NCI-H2196 (cell line): ENCODE measurements at regions not wholly inside any gene's neighbourhood (a gene's known extent, or its start where the extent isn't known, plus 50 kb on each side); places are given as distances from the start of the nearest gene placed in this dataset.
"Not testable (repeated sequence)": the region's sequence is repeated elsewhere in the genome, so short reads cannot be mapped to it uniquely, and the experiment has no call there.

ENCODE experiments used
- DNase-seq: peaks from one replicate; lab custom pipeline; 2025; ENCODE audit not compliant: unreplicated experiment; lab: John Stamatoyannopoulos, UW

DNA sequence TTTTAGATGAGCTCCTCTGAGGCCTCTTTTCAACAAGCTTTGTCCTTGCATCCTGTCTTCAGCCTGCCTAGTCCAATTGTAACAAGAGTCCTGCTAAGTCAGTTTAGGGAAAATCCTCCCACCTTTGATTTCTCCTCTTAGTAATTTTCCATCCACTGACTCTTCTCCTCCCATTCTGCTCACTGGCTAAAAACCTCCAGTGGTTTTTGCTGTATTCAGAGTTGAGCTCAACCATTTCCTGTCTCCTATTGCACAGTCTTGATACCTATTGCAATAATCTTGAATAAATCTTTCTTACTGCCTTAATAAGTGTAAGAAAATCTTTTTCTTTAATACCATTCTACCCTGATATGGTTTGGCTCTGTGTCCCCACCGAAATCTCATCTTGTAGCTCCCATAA lies 117.8 kb upstream of the ENPP6 start:
- DNase-seq: no peak

DNA sequence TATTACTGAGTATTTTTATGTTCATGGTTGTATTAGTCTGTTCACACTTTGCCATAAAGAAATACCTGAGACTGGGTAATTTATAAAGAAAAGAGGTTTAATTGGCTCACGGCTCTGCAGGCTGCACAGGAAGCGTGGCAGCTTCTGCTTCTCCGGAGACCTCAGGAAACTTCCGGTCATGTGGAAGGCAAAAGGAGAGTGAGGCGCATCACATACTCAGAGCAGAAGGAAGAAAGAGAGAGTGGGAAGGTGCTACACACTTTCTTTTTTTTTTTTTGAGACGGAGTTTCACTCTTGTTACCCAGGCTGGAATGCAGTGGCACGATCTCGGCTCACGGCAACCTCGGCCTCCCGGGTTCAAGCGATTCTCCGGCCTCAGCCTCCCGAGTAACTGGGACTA lies 115.8 kb upstream of the ENPP6 start:
- DNase-seq: not testable (repeated sequence)

DNA sequence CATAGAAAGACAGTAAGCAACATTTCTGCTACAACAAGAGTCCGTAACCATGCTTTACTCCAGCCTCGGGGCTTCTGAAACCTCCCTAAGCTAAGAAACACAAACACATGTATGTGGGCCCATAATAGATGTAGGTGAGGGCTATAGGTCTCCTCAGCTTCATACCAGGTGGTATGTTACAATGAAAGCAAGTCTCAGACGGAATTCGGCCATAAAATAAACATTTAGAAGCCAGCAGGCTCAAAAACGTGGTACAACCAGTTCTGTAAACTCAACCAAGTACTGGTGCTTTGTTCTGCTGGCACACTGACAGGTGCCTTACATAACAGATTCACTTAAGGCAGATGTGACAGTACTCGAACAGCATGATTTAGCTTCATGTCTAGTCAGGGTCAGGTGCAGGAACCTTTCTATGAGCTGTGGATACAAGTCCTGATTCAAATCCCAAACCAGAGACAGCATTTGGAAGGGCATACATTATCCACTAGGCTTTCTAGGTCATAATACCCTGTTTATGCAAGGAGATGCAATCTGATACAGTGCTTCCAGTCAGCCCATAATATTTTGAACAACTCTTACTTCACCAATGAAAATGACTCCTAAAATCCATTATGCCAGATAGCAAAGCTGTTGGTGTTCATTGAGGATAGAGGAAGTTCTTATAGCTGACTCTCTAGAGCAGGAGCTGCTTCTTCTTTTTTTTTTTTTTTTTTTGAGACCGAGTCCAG lies 113.8 kb upstream of the ENPP6 start:
- DNase-seq: peak; percentile 41

DNA sequence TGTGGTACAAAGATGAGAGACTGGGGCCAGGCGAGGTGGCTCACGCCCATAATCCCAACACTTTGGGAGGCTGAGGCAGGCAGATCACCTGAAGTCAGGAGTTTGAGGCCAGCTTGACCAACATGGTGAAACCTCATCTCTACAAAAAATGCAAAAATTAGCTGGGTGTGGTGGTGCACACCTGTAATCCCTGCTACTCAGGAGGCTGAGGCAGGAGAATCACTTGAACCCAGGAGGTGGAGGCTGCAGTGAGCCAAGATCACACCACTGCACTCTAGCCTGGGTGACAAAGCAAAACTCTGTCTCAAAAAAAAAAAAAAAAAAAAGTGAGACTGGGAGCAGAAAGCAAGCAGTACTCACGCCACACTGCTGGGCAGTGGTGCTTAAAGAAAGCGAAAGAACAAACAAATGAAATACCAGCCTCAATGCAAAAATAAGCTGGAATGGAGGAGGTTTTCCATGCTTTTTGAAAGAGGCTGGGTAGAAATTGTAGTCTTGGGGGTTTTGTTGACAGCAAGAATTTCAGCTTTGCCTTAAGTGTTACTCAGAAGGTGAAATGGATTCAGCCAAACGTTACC lies 112.9 kb upstream of the ENPP6 start:
- not testable (repeated sequence) for DNase-seq

DNA sequence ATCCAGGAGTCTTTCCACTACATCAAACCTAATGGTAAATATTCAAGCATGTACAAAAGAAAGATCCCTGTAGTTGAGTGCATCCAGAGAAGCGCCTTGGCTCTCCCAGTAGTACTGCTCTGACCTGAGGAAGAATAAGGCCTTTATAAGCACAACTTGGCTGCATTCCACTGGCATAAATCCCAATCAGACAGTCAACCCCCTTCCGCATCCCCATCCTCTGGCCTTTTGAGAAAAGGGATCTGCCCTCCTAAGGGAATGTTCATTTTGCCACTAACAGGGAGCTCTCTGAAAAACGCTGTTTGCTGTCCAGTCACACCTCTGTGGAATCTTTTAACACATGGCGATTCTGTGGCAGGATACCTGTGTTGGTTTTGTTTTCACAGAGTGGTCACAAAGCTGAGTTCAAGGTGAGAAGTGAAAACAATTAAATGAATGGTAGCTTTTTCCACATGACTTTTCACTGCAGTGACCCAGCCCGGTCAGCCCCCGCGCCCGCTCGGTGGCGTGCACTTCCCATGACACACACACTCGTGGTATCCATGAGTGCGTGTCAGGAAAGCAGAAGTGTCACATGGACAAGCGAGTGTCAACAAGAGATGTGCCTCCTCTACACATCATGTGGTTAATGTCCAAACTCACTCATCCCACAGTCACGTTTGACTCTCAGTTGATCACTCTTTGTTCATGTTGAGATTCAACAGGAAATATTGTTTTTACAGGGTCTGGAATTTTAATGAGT lies 112.2 kb upstream of the ENPP6 start:
- no peak for DNase-seq

DNA sequence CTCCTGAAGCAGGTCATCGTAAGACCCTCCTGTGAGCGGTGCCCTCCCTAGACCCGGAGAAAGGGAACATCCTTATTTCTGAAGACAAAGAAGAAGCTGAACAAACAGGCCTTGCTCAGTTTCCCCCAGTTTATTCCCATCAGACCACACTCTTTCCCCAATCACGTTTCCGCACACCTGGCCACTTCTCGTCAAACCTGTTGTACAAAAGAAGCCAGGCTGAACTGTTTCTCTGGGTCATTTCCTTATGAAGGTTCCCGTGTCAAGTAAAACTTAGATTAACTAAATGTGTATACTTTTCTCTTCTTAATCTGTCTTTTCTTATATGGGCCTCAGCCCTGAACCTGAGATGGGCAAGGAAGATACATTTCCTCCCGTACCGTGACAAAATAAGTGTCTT lies 111.6 kb upstream of the ENPP6 start:
- no peak for DNase-seq

DNA sequence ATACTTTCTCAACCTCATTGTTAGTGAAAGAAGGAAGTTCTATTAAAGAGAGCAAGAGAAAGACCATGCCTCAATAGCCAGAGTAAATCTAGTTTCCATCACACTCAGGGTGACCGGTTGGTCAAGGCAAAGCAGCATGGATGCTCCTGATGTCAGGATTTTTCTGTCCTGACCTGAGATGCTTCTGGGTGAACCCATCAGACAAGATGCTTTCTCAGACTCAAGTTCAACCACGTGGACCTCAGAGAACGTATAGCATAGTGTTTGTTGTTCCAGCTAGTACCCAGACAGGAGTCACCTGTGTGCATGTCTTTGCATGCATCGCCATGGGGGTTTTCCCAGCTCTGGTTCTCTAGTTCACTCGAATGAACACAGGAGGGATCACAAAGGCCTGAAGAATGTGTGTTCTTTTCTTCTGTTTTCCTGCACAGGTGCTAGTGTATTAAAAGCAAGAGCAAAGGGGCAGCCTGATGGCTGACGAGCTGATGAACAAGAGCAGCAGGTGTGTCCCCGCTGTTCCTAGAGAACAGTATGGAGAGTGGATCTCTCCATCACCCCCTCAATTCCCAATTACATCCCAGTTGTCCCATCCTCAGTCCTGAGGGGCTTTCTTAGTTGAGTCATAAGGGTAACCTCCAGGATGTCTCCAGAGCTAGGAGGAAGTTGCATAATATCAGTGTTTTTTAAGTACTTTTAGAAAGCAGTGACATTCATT lies 110.5 kb upstream of the ENPP6 start:
- no peak for DNase-seq

DNA sequence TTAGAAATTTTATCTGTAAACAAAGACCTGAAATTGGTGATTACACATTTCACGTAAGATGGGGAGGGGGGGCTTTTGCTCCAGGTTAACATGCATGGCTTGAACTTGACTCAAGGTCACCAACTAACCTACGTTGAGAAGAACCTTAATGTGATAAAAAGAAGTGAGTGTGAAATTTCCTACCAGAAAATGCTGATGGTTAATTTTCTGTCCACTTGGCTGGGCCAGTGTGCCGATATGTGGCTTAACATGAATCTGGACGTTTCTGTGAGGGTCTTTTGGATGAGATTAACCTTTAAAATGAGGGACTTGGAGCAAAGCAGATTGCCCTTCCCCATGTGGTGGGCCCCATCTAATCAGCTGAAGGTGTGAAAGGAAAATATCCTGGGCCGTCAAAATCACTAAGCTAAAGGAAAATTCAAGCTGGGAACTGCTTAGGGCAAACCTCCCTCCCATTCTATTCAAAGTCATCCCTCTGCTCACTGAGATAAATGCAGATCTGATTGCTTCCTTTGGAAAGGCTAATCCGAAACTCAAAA lies 107.3 kb upstream of the ENPP6 start:
- DNase-seq: no peak

DNA sequence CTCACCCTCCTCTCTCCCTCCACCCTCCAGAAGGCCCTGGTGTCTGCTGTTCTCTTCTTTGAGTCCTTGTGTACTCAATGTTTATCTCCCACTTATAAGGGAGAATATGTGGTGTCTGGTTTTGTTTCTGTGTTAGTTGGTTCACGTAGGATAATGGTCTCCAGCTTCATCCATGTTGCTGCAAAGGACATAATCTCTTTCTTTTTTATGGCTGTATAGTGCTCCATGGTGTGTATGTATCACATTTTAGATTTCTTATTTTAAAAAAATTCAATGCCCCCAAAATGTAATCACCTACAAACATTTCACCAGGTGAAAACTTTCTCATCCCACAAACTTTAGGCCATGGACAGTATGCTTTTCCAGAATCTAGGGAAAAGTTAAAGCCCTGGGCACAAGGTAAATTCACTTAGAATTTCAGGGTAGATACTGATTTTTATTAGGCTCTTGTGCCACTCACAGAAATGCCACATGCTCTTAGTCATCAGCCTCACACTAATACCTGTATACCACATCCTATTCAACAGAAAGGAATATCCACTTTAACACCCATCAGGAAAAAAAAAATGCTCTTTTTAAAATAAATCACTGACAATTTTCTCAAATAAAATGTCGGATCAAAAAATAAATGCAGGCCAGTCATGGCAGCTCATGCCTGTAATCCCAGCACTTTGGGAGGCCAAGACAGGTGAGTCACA lies 104.8 kb upstream of the ENPP6 start:
- no peak for DNase-seq

DNA sequence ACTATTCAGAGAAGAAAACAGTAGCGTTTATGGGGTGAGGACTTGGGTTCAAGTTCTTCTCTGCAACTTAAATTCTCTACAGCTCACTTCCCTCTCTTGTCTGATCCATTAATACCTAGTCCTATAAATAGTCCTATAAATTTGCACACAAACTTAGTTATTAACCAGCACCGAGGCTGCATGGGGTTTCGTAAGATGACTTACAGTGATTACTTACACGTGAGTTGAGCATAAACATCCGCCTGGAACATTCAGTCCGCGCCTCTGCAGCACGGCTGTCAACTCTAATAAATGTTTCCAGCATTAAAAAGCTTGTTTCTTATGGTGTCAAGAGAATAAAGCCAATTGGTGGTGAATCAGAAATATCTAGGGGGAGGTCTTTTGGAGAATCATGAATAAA lies 103.0 kb upstream of the ENPP6 start:
- no peak for DNase-seq

DNA sequence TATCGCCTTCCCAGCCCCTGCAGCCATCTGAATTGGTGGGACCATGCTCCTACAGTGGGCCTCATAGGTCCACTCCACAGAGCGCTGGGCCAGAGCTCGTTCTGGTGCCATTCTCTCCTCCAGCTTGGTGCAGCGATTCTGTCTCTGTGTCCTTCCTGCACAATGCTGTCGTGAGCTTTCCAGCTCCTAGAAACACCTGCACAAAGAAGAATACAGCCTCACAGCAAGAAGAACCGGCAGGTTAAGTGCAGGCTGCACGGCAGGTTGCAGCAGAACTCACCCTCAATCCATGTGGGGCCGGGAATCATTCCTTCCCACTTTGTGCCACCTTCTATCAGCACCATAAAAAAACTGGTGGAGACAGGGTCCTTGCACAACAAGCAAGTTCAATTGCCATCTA lies 101.2 kb upstream of the ENPP6 start:
- DNase-seq: no peak

DNA sequence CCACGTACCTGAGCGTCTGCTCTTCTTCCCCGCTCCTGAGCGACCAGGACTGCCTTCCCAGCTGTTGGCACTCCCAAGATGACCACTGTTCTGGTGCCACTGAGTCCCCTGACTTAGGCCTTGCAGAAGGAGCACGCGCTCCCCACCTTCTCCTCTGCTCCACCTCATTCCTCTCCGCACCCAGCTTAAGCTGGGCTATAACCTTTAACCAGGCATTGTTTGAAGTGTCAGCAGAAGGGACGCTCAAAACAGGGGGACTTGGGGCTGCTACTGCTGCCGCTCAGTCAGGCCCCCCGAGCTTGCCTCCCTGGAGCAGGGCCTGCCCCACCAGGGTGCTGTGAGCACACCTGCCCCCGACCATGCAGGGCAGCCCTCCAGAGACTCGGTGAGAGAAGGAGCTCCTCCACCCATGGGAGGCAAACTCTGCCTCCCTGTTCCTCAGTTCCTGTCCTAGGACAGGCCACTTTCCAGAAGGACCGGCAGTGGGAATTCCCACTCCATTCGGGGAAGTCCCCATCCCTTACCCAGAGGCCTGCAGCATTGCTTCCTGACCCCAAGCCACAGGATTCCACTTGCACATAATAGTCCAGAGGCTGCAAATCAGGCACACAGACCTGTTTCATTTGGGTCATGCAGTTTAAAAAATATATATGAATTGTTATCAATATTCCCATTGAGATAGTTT lies 99.7 kb upstream of the ENPP6 start:
- DNase-seq: no peak

DNA sequence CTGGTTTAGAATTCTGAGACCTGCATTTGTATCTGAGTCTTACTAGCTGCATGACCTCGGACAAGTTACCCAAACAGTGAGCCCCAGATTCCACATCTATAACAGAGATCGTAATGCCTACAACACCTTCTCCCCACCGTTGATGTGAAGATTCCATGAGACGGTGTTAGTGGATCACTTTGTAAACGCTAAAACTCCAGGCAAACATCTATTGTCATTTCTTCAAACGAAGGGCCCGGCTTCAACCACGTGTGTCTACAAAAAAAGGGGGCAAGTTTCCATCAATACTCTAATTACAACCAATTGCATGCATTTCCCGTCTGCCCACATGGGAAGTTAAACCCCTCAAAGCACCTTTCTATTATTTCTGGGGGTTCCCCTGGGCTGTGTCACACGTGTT lies 99.1 kb upstream of the ENPP6 start:
- DNase-seq: no peak

DNA sequence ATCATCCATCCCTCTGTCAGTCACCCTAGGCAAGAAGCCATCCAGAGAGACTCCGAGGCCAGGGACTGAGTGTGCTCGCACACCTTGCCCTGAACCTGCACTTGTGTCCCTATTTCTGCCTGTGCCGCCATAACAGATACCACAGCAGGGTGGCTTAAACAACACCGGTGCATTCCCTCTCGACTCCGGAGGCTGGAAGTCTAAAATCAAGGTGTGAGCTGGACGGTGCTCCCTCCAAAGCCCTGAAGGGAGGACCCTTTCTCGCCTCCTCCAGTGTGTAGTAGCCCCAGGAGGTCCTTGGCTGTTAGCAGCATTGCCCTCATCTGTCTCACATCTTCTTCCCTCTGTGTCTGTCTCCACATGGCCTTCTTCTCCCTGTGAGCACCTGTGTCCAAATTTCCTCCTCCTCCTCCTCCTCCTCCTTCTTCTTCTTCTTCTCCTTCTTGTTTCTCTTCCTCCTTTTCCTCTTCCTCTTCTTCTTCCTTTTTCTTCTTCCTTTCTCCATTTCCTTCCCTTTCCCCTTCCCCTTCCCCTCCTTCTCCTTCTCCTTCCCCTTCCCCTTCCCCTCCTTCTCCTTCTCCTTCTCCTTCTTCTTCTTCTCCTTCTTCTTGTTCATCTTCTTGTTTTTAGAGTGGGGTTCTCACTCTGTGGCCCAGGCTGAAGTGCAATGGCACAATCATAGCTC lies 98.1 kb upstream of the ENPP6 start:
- no peak for DNase-seq

DNA sequence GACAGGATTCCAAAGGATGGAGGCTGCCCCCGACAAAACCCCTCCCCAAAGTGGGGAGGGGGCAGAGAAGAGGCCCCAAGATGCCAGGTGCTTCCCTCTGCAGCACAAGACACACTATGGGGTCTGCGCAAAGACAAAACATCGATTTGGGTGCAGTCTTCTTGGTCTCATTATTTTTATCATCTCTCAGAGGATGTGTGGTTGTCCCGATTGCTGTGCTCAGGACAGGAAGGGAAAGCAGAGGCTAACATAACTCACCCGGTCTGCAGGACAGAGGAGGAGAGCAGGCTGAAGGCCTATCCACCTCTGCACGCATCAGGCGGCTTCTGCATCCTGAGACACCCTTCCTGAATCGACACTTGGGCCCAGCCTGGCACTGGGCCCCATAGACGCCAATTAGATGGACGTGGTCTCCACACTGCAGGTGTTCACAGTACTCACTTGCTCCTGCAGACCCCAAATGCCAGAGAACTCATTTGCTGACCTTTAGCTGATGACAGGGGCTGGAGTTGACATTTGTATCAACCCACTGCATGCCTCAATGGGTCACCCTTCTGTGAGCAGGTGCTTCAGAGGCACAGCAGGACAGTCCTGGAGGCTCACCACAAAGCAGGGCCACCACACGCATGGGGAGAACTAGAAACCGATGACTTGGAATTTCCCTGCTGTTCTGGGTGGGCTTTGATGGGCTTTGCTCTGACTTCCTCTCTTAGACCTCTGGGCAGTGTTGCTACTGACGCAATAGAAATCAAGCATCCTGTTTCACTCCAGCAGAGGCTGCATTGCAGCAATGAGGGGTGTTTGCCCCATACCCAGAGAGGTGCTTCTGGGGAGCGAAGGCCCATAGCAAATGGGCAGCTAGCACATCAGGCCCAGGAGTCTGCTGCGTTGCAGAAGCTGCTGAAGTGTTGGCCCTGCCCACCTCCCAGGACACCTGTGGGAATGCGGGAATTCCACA lies 96.3 kb upstream of the ENPP6 start:
- no peak for DNase-seq

DNA sequence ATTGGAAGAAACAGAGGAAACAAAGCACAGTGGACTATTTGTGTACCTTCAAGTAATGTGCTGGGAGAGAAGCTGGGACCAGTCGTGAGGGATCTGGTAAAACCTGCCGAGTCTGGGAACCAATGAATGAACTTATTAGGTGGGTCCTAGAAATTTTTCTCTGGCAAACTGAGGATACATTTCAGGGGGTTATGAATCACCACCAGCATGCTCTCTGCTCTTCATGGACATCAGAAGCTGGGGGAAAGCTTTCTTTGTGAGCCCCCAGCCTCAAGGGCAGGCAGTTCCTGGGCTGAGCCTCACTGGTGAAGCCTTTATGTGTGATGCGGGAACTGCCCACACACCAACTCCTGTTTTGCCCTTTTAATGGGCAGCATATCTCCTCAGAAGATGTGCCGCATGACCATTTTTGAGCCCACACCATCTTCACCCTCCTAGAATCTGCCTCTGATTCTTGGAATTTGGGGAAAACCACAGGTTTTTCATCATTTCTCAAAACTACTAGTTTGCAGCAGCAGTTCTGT lies 95.4 kb upstream of the ENPP6 start:
- no peak for DNase-seq

DNA sequence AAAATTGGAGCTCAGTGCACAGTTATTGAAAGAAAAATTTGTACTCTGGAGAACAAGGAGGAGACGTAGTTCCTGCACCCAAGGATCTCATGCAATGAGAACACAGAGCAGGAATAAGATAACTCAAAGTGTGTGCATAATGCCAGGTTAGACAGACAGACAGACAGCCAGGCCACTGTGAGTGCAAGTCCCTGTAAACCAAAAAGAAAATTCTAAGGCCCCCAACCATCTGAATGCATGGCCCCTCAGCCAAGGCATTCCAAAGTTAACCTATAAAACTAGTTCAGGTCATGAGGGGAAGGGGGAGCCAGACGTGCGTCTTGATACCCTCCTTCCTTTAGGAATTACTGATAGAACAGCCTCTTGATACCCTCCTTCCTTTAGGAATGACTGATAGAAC lies 94.5 kb upstream of the ENPP6 start:
- DNase-seq: no peak
